Trophoblast cell (in vitro differentiated cells and primary cell): ENCODE measurements at regions not wholly inside any gene's neighbourhood (a gene's known extent, or its start where the extent isn't known, plus 50 kb on each side); places are given as distances from the start of the nearest gene placed in this dataset.

Source experiments
- DNase-seq, 2 donors: peaks; one replicate each; pipeline ENCODE4 v3.0.0-alpha.2; 2016
- H2AFZ ChIP-seq: 2 replicates; pipeline ENCODE4 v1.6.1; 2013; ENCODE audit warnings: low read length, moderate library complexity, mild to moderate bottlenecking; ENCODE audit not compliant: insufficient read depth, poor library complexity
- H2AK5ac ChIP-seq: 2 replicates; pipeline ENCODE4 v1.6.1; 2013; ENCODE audit warnings: mild to moderate bottlenecking, low read length
- H2BK120ac ChIP-seq: 2 replicates; pipeline ENCODE4 v1.6.1; 2013; ENCODE audit warnings: low read length, mild to moderate bottlenecking, moderate library complexity; ENCODE audit not compliant: insufficient read depth, poor library complexity
- H2BK12ac ChIP-seq: 2 replicates; pipeline ENCODE4 v1.6.1; 2013; ENCODE audit warnings: mild to moderate bottlenecking, low read length, moderate library complexity
- H2BK5ac ChIP-seq: 2 replicates; pipeline ENCODE4 v1.6.1; 2013; ENCODE audit warnings: low read length, low read depth, moderate library complexity, mild to moderate bottlenecking; ENCODE audit not compliant: poor library complexity
- H3K14ac ChIP-seq: 2 replicates; pipeline ENCODE4 v1.6.1; 2013; ENCODE audit warnings: mild to moderate bottlenecking, low read length
- H3K18ac ChIP-seq: 2 replicates; pipeline ENCODE4 v1.6.1; 2013; ENCODE audit warnings: mild to moderate bottlenecking, low read length
- H3K23ac ChIP-seq: 2 replicates; pipeline ENCODE4 v1.6.1; 2013; ENCODE audit warnings: low read length
- H3K27ac ChIP-seq: 2 replicates; pipeline ENCODE4 v1.5.1; 2013; ENCODE audit warnings: low read depth, mild to moderate bottlenecking, inconsistent platforms, low read length, moderate library complexity
- H3K27me3 ChIP-seq: 2 replicates; pipeline ENCODE4 v1.6.1; 2013; ENCODE audit warnings: inconsistent platforms, mild to moderate bottlenecking, low read length, moderate library complexity; ENCODE audit not compliant: insufficient read depth
- H3K36me3 ChIP-seq, 2 experiments: 1 replicate in 1 of 2; 2 replicates in 1 of 2; pipeline ENCODE4 v1.6.1; 2013; ENCODE audit warnings: low read length in 2 of 2, mild to moderate bottlenecking in 2 of 2, moderate library complexity in 1 of 2; ENCODE audit not compliant: insufficient read depth in 2 of 2, control insufficient read depth in 1 of 2
- H3K4ac ChIP-seq: 2 replicates; pipeline ENCODE4 v1.6.1; 2013; ENCODE audit warnings: low read depth, mild to moderate bottlenecking, low read length, moderate library complexity
- H3K4me1 ChIP-seq, 2 experiments: 1 replicate in 1 of 2; 2 replicates in 1 of 2; pipeline ENCODE4 v1.6.1; 2013; ENCODE audit warnings: low read length in 2 of 2, mild to moderate bottlenecking in 2 of 2, moderate library complexity in 1 of 2; ENCODE audit not compliant: insufficient read depth in 2 of 2, control insufficient read depth in 1 of 2
- H3K4me2 ChIP-seq: 2 replicates; pipeline ENCODE4 v1.6.1; 2013; ENCODE audit warnings: inconsistent platforms, mild to moderate bottlenecking, low read length, moderate library complexity
- H3K4me3 ChIP-seq: 2 replicates; pipeline ENCODE4 v1.5.1; 2013; ENCODE audit warnings: mild to moderate bottlenecking, low read depth, low read length, inconsistent platforms
- H3K79me1 ChIP-seq: one replicate; pipeline ENCODE4 v1.6.1; 2013; ENCODE audit warnings: low read length
- H3K79me2 ChIP-seq: 2 replicates; pipeline ENCODE4 v1.6.1; 2013; ENCODE audit warnings: low read length, mild to moderate bottlenecking; ENCODE audit not compliant: control insufficient read depth, insufficient read depth, poor library complexity
- H3K9ac ChIP-seq: 2 replicates; pipeline ENCODE4 v1.6.1; 2013; ENCODE audit warnings: mild to moderate bottlenecking, low read length
- H3K9me3 ChIP-seq: 2 replicates; pipeline ENCODE4 v1.6.1; 2013; ENCODE audit warnings: low read depth, mild to moderate bottlenecking, control low read depth, inconsistent platforms, low read length; ENCODE audit not compliant: insufficient read depth
- H4K12ac ChIP-seq: 2 replicates; pipeline ENCODE4 v1.6.1; 2013; ENCODE audit warnings: low read depth, mild to moderate bottlenecking, low read length, moderate library complexity
- H4K8ac ChIP-seq: 2 replicates; pipeline ENCODE4 v1.6.1; 2013; ENCODE audit warnings: low read depth, mild to moderate bottlenecking, low read length, moderate library complexity
- H4K91ac ChIP-seq: one replicate; pipeline ENCODE4 v1.6.1; 2013; ENCODE audit warnings: low read depth, mild to moderate bottlenecking, low read length, moderate library complexity
- WGBS: extraction: QIAGEN DNeasy Blood & Tissue Kit; methylation state at CpG from one replicate; pipeline ENCODE4 v1.1.7; 2013; ENCODE audit warnings: missing lambda C conversion rate; ENCODE audit not compliant: insufficient read length, insufficient coverage; ENCODE audit errors: extremely low coverage; 5-methylcytosine and 5-hydroxymethylcytosine counted together

- Histone ChIP-seq H3K79me1 (peaks cover 5% of the 10 kb centered on the region), H3K4me3 (no peak overlapping the region), H3K27me3 (no peaks in the 10 kb centered on the region), H3K27ac (no peak overlapping the region), H2AK5ac (no peak overlapping the region), H3K9ac (no peak overlapping the region), H3K36me3 (no peaks in the 10 kb centered on the region), H3K9me3 (no peaks in the 10 kb centered on the region), H3K4ac (no peak overlapping the region), H3K18ac (no peak overlapping the region), H3K4me2 (no peak overlapping the region), H4K12ac (no peak overlapping the region), H3K23ac (no peak overlapping the region), H2BK12ac (no peak overlapping the region), H4K8ac (no peak overlapping the region), H3K4me1 (no peaks in the 10 kb centered on the region), H2AFZ (no peak overlapping the region), H3K79me2 (no peaks in the 10 kb centered on the region), H2BK5ac (no peak overlapping the region), H3K14ac (no peak overlapping the region), H2BK120ac (no peak overlapping the region), H4K91ac (no peak overlapping the region)
- DNase-seq, result peak in 1 of 2 donors; percentile 8
- WGBS, result no CpG with 5 or more reads among the region's 2 CpGs
These were observed 320.1 kb downstream of the PIK3C3 start for GRCh38 chr18:42275138-42275535.

- Histone ChIP-seq H3K79me1 (peaks cover 5% of the 10 kb centered on the region), H2AK5ac (no peak overlapping the region), H3K27ac (no peak overlapping the region), H2BK120ac (no peak overlapping the region), H4K91ac (no peak overlapping the region), H3K4me1 (no peaks in the 10 kb centered on the region), H3K14ac (no peak overlapping the region), H3K9me3 (no peaks in the 10 kb centered on the region), H4K12ac (no peak overlapping the region), H3K79me2 (no peaks in the 10 kb centered on the region), H3K4me2 (no peak overlapping the region), H3K4me3 (no peak overlapping the region), H3K36me3 (no peaks in the 10 kb centered on the region), H2AFZ (no peak overlapping the region), H3K23ac (no peak overlapping the region), H2BK12ac (no peak overlapping the region), H3K27me3 (no peaks in the 10 kb centered on the region), H3K4ac (no peak overlapping the region), H3K18ac (no peak overlapping the region), H3K9ac (no peak overlapping the region), H4K8ac (no peak overlapping the region), H2BK5ac (no peak overlapping the region)
- peak in 1 of 2 donors; percentile 15 for DNase-seq
- no CpG with 5 or more reads among the region's 8 CpGs for WGBS
These were observed 321.1 kb downstream of the PIK3C3 start for GRCh38 chr18:42275949-42276730.

- Histone ChIP-seq H3K9me3 (no peaks in the 10 kb centered on the region), H3K27ac (no peak overlapping the region), H4K12ac (no peak overlapping the region), H3K36me3 (no peaks in the 10 kb centered on the region), H3K14ac (no peak overlapping the region), H3K4me3 (no peak overlapping the region), H3K79me1 (no peaks in the 10 kb centered on the region), H3K4me2 (no peak overlapping the region), H2AFZ (no peak overlapping the region), H3K79me2 (no peaks in the 10 kb centered on the region), H3K23ac (no peak overlapping the region), H3K9ac (no peak overlapping the region), H3K27me3 (no peaks in the 10 kb centered on the region), H4K8ac (no peak overlapping the region), H3K4ac (no peak overlapping the region), H3K18ac (no peak overlapping the region), H2BK12ac (no peak overlapping the region), H3K4me1 (no peaks in the 10 kb centered on the region), H2BK120ac (no peak overlapping the region), H2BK5ac (no peak overlapping the region), H2AK5ac (no peak overlapping the region), H4K91ac (no peak overlapping the region)
- DNase-seq, result no peak
These were observed 326.1 kb downstream of the PIK3C3 start for GRCh38 chr18:42281124-42281523.

- Histone ChIP-seq H3K27ac (no peak overlapping the region), H3K4ac (no peak overlapping the region), H3K23ac (no peak overlapping the region), H3K18ac (no peak overlapping the region), H2BK120ac (no peak overlapping the region), H2BK5ac (no peak overlapping the region), H4K8ac (no peak overlapping the region), H3K4me2 (no peak overlapping the region), H3K14ac (no peak overlapping the region), H3K79me1 (no peaks in the 10 kb centered on the region), H3K36me3 (no peaks in the 10 kb centered on the region), H2AFZ (no peak overlapping the region), H3K4me1 (no peaks in the 10 kb centered on the region), H3K4me3 (no peak overlapping the region), H3K9me3 (no peaks in the 10 kb centered on the region), H3K9ac (no peak overlapping the region), H3K79me2 (no peaks in the 10 kb centered on the region), H2AK5ac (no peak overlapping the region), H4K12ac (no peak overlapping the region), H2BK12ac (no peak overlapping the region), H3K27me3 (no peaks in the 10 kb centered on the region), H4K91ac (no peak overlapping the region)
- DNase-seq, result no peak
These were observed 326.8 kb downstream of the PIK3C3 start for GRCh38 chr18:42281851-42282250.
